OCI-LY7 (cell line): ENCODE measurements at regions not wholly inside any gene's neighbourhood (a gene's known extent, or its start where the extent isn't known, plus 50 kb on each side); places are given as distances from the start of the nearest gene placed in this dataset.

ENCODE experiments used
- EZH2phosphoT487 ChIP-seq: fragments of 200-600 bp; sonication (generic); IDR thresholded peaks from 2 replicates; pipeline ENCODE4 v1.6.1; 2018; ENCODE audit warnings: low read depth, borderline replicate concordance, mild to moderate bottlenecking, mixed run types, antibody characterized with exemption, low read length, moderate library complexity, mixed read lengths
- TF ChIP-seq, protein P1 (sequence below): fragments of 200-600 bp; sonication (generic); conservative IDR thresholded peaks from 2 replicates; pipeline ENCODE4 v1.5.1; 2014; ENCODE audit warnings: mild to moderate bottlenecking, antibody characterized with exemption, low read length, moderate library complexity, mixed read lengths

DNA sequence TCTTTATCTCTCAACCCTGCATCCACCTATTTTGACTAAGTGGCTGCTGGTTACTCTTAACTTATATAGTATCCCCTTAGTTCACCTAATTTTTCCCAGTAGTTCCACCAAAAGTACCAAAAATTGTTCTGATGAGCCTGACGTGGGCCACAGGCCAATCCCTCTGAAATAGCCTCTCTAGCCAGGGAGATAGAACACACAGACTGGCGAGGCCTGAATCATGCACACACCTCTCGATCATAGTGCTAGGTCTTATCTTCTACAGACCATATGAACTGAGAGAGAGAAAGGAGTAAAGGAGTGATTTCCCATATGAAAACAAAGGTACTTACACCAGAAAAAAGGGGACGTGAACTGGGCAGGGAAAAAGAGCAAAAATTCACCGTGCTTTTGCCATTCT lies 72.5 kb upstream of the ADAMTS9 start:
- TF ChIP-seq, protein P1, sequence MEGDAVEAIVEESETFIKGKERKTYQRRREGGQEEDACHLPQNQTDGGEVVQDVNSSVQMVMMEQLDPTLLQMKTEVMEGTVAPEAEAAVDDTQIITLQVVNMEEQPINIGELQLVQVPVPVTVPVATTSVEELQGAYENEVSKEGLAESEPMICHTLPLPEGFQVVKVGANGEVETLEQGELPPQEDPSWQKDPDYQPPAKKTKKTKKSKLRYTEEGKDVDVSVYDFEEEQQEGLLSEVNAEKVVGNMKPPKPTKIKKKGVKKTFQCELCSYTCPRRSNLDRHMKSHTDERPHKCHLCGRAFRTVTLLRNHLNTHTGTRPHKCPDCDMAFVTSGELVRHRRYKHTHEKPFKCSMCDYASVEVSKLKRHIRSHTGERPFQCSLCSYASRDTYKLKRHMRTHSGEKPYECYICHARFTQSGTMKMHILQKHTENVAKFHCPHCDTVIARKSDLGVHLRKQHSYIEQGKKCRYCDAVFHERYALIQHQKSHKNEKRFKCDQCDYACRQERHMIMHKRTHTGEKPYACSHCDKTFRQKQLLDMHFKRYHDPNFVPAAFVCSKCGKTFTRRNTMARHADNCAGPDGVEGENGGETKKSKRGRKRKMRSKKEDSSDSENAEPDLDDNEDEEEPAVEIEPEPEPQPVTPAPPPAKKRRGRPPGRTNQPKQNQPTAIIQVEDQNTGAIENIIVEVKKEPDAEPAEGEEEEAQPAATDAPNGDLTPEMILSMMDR = no peak
- no peak for TF ChIP-seq EZH2phosphoT487
